Fibroblast of lung (primary cell): ENCODE measurements at regions not wholly inside any gene's neighbourhood (a gene's known extent, or its start where the extent isn't known, plus 50 kb on each side); places are given as distances from the start of the nearest gene placed in this dataset.

Experiments
- DNase-seq, 2 donors: peaks; one replicate each; pipeline versions ENCODE4 v3.0.0 to v3.0.0-alpha.2; 2010; ENCODE audit warnings: low read depth in 2 of 2
- H2AFZ ChIP-seq: 2 replicates; pipeline ENCODE4 v1.5.1; 2012; ENCODE audit warnings: low read length, control low read depth, inconsistent platforms
- H3K27ac ChIP-seq: 2 replicates; pipeline ENCODE4 v1.5.1; 2011; ENCODE audit warnings: low read length, control low read depth; ENCODE audit not compliant: insufficient read depth
- H3K27me3 ChIP-seq: 2 replicates; pipeline ENCODE4 v1.5.1; 2011; ENCODE audit warnings: mild to moderate bottlenecking, low read length; ENCODE audit not compliant: control insufficient read depth, insufficient read depth
- H3K36me3 ChIP-seq: 2 replicates; pipeline ENCODE4 v1.5.1; 2011; ENCODE audit warnings: low read length; ENCODE audit not compliant: control insufficient read depth, insufficient read depth
- H3K4me1 ChIP-seq: 2 replicates; pipeline ENCODE4 v1.5.1; 2011; ENCODE audit warnings: low read length; ENCODE audit not compliant: control insufficient read depth, insufficient read depth; ENCODE audit errors: extremely low read depth
- H3K4me2 ChIP-seq: 2 replicates; pipeline ENCODE4 v1.5.1; 2011; ENCODE audit warnings: low read length, control low read depth; ENCODE audit not compliant: insufficient read depth; ENCODE audit errors: extremely low read depth
- H3K4me3 ChIP-seq, 4 experiments: fragments of 200-600 bp in 1 of 4; sonication (generic) in 1 of 4; replicated peaks in 1 of 4; 2 replicates each; pipeline ENCODE4 v1.5.1; 2011 to 2016; ENCODE audit warnings: low read length in 4 of 4, low read depth in 3 of 4, mild to moderate bottlenecking in 3 of 4, control low read depth in 2 of 4, inconsistent platforms in 1 of 4, mixed read lengths in 1 of 4; ENCODE audit not compliant: insufficient read depth in 1 of 4; ENCODE audit errors: control extremely low read depth in 1 of 4
- H3K79me2 ChIP-seq: 2 replicates; pipeline ENCODE4 v1.5.1; 2012; ENCODE audit warnings: mild to moderate bottlenecking, low read length, inconsistent platforms; ENCODE audit not compliant: control insufficient read depth, insufficient read depth
- H3K9ac ChIP-seq: 2 replicates; pipeline ENCODE4 v1.5.1; 2011; ENCODE audit warnings: mild to moderate bottlenecking, low read length, control low read depth; ENCODE audit not compliant: insufficient read depth
- H3K9me3 ChIP-seq: 2 replicates; pipeline ENCODE4 v1.5.1; 2012; ENCODE audit warnings: low read depth, low read length; ENCODE audit not compliant: control insufficient read depth, insufficient read depth
- H4K20me1 ChIP-seq: 2 replicates; pipeline ENCODE4 v1.5.1; 2011; ENCODE audit warnings: low read length; ENCODE audit not compliant: control insufficient read depth, insufficient read depth; ENCODE audit errors: extremely low read depth
- CTCF ChIP-seq, 2 donors: IDR thresholded peaks in 1 of 2; conservative IDR thresholded peaks in 1 of 2; 1 replicate in 1 of 2; 2 replicates in 1 of 2; pipeline ENCODE4 v1.5.1; 2011 to 2012; ENCODE audit warnings: low read length in 2 of 2, control low read depth in 1 of 2, inconsistent platforms in 1 of 2, low read depth in 1 of 2, mild to moderate bottlenecking in 1 of 2
- EZH2 ChIP-seq: IDR thresholded peaks from 2 replicates; pipeline ENCODE4 v1.5.1; 2012; ENCODE audit warnings: low read length, control low read depth, mild to moderate bottlenecking; ENCODE audit errors: missing control alignments

GRCh38 chr2:57453945-57454344 lies 592.7 kb upstream of the VRK2 start:
- Histone ChIP-seq H3K36me3 (no peaks in the 10 kb centered on the region), H3K27ac (no peak overlapping the region), H3K9ac (no peak overlapping the region), H2AFZ (no peak overlapping the region), H3K4me3 (no peak overlapping the region), H3K9me3 (no peaks in the 10 kb centered on the region), H3K4me2 (no peak overlapping the region), H4K20me1 (no peaks in the 10 kb centered on the region), H3K27me3 (no peaks in the 10 kb centered on the region), H3K79me2 (no peaks in the 10 kb centered on the region), H3K4me1 (no peaks in the 10 kb centered on the region)
- TF ChIP-seq EZH2 (no peak), CTCF (conservative IDR thresholded peaks at IDR 0.05 in 1 of 2, IDR thresholded peaks at IDR 0.05 in 1 of 2; ENCODE audit: low read depth in 1 of 2, low read length in 2 of 2) (no peak)
- no peak for DNase-seq

GRCh38 chr2:57460396-57461276 lies 586.0 kb upstream of the VRK2 start:
- H3K79me2 ChIP-seq, result no peaks in the 10 kb centered on the region
- H3K4me1 ChIP-seq, result no peaks in the 10 kb centered on the region
- H3K4me2 ChIP-seq, result no peak overlapping the region
- H3K27ac ChIP-seq, result no peak overlapping the region
- no peaks in the 10 kb centered on the region for H3K9me3 ChIP-seq
- H3K4me3 ChIP-seq, result no peak overlapping the region
- no peaks in the 10 kb centered on the region for H3K27me3 ChIP-seq
- no peak for DNase-seq
- H3K9ac ChIP-seq, result no peak overlapping the region
- no peak for TF ChIP-seq EZH2
- TF ChIP-seq CTCF (conservative IDR thresholded peaks at IDR 0.05 in 1 of 2, IDR thresholded peaks at IDR 0.05 in 1 of 2; ENCODE audit: low read depth in 1 of 2, low read length in 2 of 2), result no peak
- H3K36me3 ChIP-seq, result no peaks in the 10 kb centered on the region
- no peaks in the 10 kb centered on the region for H4K20me1 ChIP-seq
- H2AFZ ChIP-seq, result no peak overlapping the region

- Histone ChIP-seq H3K36me3 (no peaks in the 10 kb centered on the region), H3K9ac (no peak overlapping the region), H3K9me3 (no peaks in the 10 kb centered on the region), H2AFZ (no peak overlapping the region), H3K27ac (no peak overlapping the region), H3K4me2 (no peak overlapping the region), H4K20me1 (no peaks in the 10 kb centered on the region), H3K79me2 (no peaks in the 10 kb centered on the region), H3K27me3 (no peaks in the 10 kb centered on the region), H3K4me3 (no peak overlapping the region), H3K4me1 (no peaks in the 10 kb centered on the region)
- DNase-seq, result no peak
- no peak for TF ChIP-seq EZH2
- no peak for TF ChIP-seq CTCF (conservative IDR thresholded peaks at IDR 0.05 in 1 of 2, IDR thresholded peaks at IDR 0.05 in 1 of 2; ENCODE audit: low read depth in 1 of 2, low read length in 2 of 2)
These were observed 585.0 kb upstream of the VRK2 start for GRCh38 chr2:57461624-57462023.
